ENCODE measurements at regions not wholly inside any gene's neighbourhood (a gene's known extent, or its start where the extent isn't known, plus 50 kb on each side); places are given as distances from the start of the nearest gene placed in this dataset.
A peak's percentile ranks its signal among the peaks of the same experiment; 100 is the strongest.

- no peak for DNase-seq (ENCODE audit: low read depth)
Observed at GRCh38 chr22:48841881-48842582, 985.6 kb downstream of the BRD1 start.

DNA sequence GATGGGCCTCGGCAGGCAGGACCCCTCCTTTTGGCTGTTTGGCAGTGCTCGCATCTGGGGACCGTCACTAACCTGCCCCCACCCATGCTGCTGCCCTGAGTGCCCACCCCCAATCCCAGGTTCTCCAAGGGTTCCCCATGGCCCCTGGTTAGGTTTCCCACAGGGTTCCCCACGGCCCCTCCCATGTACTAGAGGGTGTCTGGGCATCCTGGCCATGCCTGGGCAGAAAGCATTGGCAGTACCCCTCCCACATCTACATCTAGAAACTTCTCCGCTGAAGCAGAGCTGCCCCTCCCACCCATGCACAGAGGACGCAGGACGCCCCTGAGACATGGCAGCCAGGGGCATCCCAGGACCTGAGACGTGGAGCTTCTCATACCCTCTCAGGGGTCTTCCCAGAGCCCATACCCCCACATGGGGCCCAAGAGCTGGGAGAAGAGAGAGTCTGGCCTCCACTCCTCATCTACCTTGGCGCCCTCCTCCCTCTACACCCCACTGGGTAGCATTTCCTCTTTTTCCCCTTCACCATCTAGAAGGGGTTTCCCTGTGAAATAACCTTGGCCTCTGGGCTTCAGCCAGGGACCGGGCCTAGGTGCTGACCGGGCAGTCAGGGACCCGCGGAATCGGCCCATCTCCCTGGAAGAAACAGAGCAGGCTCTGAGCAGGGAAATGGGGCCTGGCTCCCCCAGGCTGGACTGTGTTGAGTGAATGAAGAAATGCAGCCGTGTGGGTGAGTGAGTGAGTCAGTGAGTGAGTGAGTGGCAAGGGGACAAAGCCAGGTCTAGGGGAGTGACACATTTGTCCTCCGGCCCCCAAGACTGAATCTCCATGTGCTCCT is 987.3 kb downstream of the BRD1 start:
- DNase-seq (ENCODE audit: low read depth) = no peak

DNA sequence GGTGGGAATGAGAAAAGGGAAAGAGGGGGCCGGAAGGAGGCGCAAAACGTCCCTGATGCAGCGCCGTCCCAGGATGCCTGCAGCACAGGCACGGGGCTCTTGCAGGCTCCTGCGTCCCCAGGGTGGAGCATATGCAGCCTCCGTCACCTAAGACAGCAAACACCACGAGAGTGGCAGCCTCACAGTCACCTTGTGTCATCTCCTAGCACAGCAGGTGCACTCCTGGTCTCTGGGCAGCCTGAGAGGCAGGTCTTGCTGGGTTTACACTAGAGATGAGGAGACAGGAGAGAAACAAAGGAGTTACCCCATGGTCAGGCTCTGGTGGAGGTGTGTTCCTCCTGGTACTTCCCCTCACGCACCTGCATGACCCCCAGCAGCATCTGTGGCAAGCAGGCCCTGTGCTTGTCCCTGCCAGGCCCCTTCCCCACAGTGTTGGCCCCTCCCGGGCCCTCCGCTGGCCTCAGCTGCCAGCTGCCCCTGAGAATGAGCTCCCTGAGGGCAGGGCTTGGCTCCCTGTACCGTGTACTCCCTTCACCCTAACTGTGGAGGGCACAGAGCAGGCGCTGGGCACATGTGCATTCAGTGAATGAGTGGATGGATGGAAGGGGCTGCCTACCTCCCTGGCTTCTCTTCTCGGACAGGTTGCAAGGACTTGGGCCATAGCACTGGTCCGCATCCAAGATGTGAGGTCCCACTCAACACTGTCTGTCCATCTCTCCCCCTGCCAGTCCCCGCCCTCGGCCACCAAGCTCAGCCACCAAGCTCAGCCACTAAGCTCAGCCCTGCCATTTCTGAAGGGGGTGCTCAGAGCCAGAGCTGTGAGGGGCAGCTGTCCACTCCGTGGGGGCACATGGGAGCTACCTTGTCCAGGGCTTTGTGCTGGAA is 988.6 kb downstream of the BRD1 start:
- DNase-seq (ENCODE audit: low read depth) = no peak

DNA sequence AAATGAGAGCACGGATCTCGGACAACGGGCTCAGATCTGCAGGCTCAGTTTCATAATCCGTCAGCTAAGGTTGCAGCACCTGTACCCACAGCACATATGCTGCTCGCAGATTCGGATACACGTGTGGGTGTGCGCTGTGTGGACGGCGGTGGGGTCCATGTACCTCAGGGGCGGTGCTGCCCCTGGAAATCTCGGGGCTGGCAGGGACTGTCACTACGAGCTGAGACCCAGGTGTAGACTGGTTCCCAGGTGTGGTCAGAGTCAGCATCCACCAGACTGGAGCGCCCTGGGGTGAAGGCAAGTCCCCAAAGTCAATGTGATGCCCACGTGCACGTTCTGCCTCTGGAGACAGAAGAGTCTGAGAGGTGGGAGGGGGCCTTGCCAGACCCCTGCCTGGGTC is 989.3 kb downstream of the BRD1 start:
- DNase-seq (ENCODE audit: low read depth) = no peak

- DNase-seq (ENCODE audit: low read depth) = peak; percentile 53
Observed at GRCh38 chr22:48837341-48837935, 990.2 kb downstream of the BRD1 start.

- DNase-seq (ENCODE audit: low read depth) = no peak
Observed at GRCh38 chr22:48836673-48837340, 990.9 kb downstream of the BRD1 start.

GRCh38 chr22:48835857-48836672 is 991.6 kb downstream of the BRD1 start:
- DNase-seq (ENCODE audit: low read depth) = no peak

DNA sequence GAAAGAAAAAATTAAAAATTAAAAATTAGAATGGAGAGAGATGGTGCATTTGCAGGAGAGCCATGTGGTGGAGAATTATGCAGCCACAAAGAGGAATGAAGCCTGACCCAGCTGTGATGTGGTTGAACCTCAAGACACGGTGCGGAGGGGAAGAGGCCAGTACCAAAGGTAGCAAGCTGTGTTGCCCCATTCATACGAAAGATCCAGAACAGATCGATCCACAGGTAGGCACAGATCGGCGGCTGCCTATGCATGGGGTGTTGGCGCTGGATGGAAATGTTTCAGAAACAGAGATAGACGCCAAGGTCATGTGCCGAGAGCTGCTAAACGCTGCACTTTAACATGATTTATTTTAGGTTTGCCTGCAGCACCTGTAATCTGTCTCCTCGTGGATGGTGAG is 992.3 kb downstream of the BRD1 start:
- no peak for DNase-seq (ENCODE audit: low read depth)

GRCh38 chr22:48834404-48834803 is 993.3 kb downstream of the BRD1 start:
- no peak for DNase-seq (ENCODE audit: low read depth)

- DNase-seq (ENCODE audit: low read depth) = peak; percentile 56
Observed at GRCh38 chr22:48832592-48832991, 995.1 kb downstream of the BRD1 start.

DNA sequence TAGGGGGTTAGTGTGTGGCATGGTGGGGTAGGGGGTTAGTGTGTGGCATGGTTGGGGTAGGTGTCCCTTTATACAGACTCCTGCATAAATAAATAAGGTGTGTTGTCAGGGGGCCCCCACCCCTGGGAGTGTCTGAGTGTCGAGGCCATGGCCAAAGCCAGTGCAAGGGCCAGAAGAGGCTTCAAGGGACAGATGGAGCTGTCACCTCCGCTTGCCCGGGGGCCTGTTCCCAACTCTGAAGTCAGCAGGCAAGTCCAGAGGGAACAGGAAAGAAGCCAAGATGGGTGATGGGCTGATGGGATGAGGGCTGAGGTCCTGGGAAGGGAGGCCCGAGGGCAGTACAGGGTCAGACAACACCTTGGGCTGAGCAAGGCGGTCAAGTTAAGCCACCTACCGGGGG is 997.8 kb downstream of the BRD1 start:
- DNase-seq (ENCODE audit: low read depth) = no peak

DNA sequence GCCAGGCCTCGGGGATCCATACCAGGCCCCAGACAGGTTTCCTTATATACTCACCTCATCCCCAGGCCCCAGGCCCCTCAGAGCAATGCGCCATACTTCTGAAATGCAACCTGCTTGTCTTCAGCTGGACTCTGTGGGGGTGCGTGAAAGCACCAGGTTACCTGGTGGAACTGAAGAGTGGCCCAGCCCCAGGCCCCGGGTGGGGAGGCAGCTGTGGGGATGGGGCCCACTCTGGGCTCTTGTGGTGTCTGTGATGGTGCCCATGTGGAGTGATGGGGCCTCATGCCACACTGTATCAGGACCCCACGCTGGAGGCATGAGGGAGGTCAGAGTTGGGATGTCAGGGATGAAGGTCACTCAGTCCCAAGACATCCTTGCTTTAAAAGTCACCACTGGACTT is 999.0 kb downstream of the BRD1 start:
- DNase-seq (ENCODE audit: low read depth) = no peak

DNA sequence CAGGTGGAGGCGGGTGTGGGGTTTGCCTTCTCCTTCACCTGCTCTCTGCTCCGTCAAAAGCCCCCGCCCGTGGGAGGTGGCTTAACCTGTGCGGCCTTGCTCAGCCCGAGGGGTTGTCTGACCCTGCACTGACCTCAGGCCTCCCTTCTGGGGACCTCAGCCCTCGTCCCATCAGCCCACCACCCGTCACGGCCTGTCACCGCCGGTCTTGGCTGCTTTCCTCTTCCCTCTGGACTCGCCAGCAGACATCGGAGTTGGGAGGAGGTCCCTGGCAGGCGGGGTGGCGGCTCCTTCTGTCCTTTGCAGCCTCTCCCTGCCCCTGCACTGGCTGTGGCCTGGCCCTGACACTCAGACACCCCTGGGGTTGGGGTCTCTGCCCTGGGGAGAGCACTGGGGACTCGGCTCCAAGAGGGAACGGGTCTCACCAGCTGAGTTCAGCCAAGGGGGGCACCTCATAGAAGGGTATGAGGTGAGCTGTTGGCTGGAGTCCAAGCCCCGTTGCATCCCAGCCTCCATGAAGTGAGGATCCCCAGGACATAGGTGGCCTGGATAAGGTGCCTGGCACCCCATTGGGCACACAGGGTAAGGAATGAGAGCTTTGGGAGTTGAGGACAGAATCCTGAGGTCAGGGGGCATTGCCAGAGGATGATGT is 999.6 kb downstream of the BRD1 start:
- no peak for DNase-seq (ENCODE audit: low read depth)

- DNase-seq (ENCODE audit: low read depth) = peak; percentile 80
Observed at GRCh38 chr22:48827268-48827846, 1000.3 kb downstream of the BRD1 start.

DNA sequence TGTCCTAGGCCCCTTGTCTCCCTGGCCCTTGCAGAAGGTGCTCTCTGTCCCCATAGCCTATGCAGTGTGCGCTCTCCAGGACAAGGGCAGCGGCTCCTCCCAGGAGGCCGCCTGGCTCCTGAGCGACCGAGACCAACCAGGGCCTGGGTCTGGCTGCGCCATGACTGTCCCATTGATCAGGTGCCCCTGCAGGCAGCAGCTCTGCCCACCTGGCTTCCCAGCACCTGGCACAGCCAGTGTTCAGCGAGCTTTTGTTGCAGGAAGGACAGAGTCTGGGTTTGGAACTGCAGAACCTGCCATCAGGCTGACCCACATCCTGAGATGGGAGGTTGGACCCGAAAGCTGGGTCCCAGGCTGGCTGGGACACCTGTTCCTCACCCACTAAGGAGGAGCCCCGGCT is 1001.1 kb downstream of the BRD1 start:
- no peak for DNase-seq (ENCODE audit: low read depth)

DNA sequence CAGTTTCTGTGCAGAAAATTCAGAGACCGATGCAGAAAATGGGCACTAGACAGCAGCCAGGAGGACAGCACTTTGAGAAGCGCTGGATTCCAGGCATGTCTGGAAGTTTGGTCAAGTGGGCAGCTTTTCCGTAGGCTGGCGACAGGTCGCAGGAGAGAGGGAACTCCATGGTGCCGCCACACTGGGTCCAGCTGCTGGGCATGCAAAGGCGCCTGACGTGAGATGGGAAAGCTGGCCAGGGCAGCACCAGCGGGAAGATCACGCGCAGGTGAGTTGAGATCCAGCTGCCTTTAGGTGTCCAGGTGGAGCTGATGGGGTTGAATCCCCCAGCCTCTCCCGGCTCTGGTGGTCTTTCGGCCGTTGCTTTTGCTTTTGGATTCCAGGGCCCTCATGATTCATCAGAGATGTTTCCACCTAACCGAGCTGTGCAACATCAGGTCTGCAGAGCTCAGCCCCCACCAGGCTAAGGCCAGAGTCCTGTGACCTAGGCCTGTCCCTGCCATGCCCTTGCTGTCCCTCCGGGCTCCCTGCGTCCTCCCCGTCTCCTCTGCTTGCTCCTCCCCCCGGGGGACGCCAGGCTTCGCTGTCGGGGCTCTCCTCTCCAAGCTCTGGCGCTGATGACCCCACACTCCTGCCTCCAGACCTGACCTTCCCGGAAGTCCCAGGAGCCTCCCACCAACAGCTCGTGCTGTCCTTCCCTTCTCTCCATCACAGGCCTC is 1001.7 kb downstream of the BRD1 start:
- no peak for DNase-seq (ENCODE audit: low read depth)

- DNase-seq (ENCODE audit: low read depth) = peak; percentile 68
Observed at GRCh38 chr22:48824712-48825651, 1002.7 kb downstream of the BRD1 start.

- DNase-seq (ENCODE audit: low read depth) = no peak
Observed at GRCh38 chr22:48823941-48824340, 1003.7 kb downstream of the BRD1 start.
